ENCODE measurements at regions not wholly inside any gene's neighbourhood (a gene's known extent, or its start where the extent isn't known, plus 50 kb on each side); places are given as distances from the start of the nearest gene placed in this dataset.

- TF ChIP-seq CTCF (IDR thresholded peaks at IDR 0.05) (no peak), EP300 (IDR thresholded peaks at IDR 0.05) (no peak), POLR2A (IDR thresholded peaks at IDR 0.05) (no peak)
Measured at GRCh38 chr2:234165421-234165820, 114.9 kb downstream of the SPP2 start.
